Breast epithelium (tissue), 3 donors: ENCODE measurements at regions not wholly inside any gene's neighbourhood (a gene's known extent, or its start where the extent isn't known, plus 50 kb on each side); places are given as distances from the start of the nearest gene placed in this dataset.

Experiments used
- POLR2A ChIP-seq: fragments of 450-650 bp; IDR thresholded peaks from one replicate; pipeline ENCODE4 v1.6.1; 2016; ENCODE audit warnings: antibody characterized with exemption, mild to moderate bottlenecking, moderate library complexity
- POLR2AphosphoS5 ChIP-seq, 3 donors: sonication (generic); formaldehyde crosslinking; IDR thresholded peaks; one replicate each; pipeline ENCODE4 v1.6.1; 2017; ENCODE audit warnings: antibody characterized with exemption in 3 of 3
- TF ChIP-seq, protein P1 (sequence below), 3 donors: fragments of 450-650 bp; IDR thresholded peaks; one replicate each; pipeline ENCODE4 v1.5.1; 2016 to 2017; ENCODE audit warnings: antibody characterized with exemption in 3 of 3, mild to moderate bottlenecking in 3 of 3, moderate library complexity in 3 of 3

DNA sequence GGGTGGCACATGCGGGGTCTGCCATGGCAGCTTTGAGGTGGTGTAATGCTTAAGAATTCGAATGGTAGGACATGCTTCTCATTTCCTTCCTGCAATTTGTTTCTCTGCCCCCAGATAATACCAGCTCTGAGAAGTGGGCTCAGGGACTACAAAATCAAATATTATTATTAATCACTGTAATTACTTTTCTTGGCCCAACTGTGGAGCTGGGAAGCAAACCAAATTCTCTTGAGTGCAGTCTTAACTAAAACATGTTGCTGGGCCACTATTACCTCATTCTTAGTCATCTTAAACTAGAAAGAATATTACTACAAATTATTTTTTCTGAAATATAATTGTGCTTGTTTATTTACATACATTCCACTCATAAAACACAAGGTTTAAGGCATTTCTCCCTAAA, 566.7 kb upstream of the NRP1 start:
- TF ChIP-seq, protein P1, sequence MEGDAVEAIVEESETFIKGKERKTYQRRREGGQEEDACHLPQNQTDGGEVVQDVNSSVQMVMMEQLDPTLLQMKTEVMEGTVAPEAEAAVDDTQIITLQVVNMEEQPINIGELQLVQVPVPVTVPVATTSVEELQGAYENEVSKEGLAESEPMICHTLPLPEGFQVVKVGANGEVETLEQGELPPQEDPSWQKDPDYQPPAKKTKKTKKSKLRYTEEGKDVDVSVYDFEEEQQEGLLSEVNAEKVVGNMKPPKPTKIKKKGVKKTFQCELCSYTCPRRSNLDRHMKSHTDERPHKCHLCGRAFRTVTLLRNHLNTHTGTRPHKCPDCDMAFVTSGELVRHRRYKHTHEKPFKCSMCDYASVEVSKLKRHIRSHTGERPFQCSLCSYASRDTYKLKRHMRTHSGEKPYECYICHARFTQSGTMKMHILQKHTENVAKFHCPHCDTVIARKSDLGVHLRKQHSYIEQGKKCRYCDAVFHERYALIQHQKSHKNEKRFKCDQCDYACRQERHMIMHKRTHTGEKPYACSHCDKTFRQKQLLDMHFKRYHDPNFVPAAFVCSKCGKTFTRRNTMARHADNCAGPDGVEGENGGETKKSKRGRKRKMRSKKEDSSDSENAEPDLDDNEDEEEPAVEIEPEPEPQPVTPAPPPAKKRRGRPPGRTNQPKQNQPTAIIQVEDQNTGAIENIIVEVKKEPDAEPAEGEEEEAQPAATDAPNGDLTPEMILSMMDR (IDR thresholded peaks at IDR 0.05) = no peak
- TF ChIP-seq POLR2AphosphoS5 (IDR thresholded peaks at IDR 0.05) = no peak
- no peak for TF ChIP-seq POLR2A
